Keratinocyte (primary cell): ENCODE measurements at regions not wholly inside any gene's neighbourhood (a gene's known extent, or its start where the extent isn't known, plus 50 kb on each side); places are given as distances from the start of the nearest gene placed in this dataset.

Experiments
- EZH2 ChIP-seq: IDR thresholded peaks from one replicate; pipeline ENCODE4 v1.6.1; 2012; ENCODE audit warnings: inconsistent platforms, mild to moderate bottlenecking, low read length, moderate library complexity
- TF ChIP-seq, protein P1 (sequence below), 3 experiments: IDR thresholded peaks in 1 of 3; conservative IDR thresholded peaks in 1 of 3; optimal IDR thresholded peaks in 1 of 3; 2 replicates in 2 of 3; 3 replicates in 1 of 3; pipeline versions ENCODE3 to v1.5.1; 2011; ENCODE audit warnings: low read length in 3 of 3, mild to moderate bottlenecking in 3 of 3, moderate library complexity in 2 of 3, control low read depth in 1 of 3, inconsistent platforms in 1 of 3; ENCODE audit not compliant: insufficient read depth in 2 of 3; ENCODE audit errors: extremely low read depth in 1 of 3

DNA sequence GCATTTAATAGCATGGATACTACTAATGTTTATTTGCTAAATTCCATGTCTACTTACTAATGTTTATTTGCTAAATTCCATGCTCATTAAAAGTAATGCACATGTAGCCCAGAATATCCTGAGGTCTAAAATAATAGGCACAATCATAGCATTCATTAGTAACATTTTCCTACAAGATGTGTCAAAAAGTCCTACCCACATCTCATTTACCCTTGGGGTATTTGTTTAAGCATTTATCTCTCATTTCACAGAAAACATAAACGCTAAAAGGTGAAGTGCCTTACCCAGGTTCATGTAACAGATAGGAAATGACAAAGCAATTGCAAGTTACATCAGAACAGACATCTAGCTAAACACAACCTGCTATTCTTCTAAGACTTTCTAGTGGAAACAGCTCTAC lies 457.1 kb downstream of the HACE1 start:
- TF ChIP-seq, protein P1, sequence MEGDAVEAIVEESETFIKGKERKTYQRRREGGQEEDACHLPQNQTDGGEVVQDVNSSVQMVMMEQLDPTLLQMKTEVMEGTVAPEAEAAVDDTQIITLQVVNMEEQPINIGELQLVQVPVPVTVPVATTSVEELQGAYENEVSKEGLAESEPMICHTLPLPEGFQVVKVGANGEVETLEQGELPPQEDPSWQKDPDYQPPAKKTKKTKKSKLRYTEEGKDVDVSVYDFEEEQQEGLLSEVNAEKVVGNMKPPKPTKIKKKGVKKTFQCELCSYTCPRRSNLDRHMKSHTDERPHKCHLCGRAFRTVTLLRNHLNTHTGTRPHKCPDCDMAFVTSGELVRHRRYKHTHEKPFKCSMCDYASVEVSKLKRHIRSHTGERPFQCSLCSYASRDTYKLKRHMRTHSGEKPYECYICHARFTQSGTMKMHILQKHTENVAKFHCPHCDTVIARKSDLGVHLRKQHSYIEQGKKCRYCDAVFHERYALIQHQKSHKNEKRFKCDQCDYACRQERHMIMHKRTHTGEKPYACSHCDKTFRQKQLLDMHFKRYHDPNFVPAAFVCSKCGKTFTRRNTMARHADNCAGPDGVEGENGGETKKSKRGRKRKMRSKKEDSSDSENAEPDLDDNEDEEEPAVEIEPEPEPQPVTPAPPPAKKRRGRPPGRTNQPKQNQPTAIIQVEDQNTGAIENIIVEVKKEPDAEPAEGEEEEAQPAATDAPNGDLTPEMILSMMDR (optimal IDR thresholded peaks at IDR 0.05 in 1 of 3, IDR thresholded peaks at IDR 0.05 in 1 of 3, conservative IDR thresholded peaks at IDR 0.05 in 1 of 3; ENCODE audit: extremely low read depth in 1 of 3, insufficient read depth in 2 of 3, low read length in 3 of 3) = no peak
- no peak for TF ChIP-seq EZH2
